ENCODE measurements at regions not wholly inside any gene's neighbourhood (a gene's known extent, or its start where the extent isn't known, plus 50 kb on each side); places are given as distances from the start of the nearest gene placed in this dataset.
"Not testable (repeated sequence)": the region's sequence is repeated elsewhere in the genome, so short reads cannot be mapped to it uniquely, and the experiment has no call there.

DNA sequence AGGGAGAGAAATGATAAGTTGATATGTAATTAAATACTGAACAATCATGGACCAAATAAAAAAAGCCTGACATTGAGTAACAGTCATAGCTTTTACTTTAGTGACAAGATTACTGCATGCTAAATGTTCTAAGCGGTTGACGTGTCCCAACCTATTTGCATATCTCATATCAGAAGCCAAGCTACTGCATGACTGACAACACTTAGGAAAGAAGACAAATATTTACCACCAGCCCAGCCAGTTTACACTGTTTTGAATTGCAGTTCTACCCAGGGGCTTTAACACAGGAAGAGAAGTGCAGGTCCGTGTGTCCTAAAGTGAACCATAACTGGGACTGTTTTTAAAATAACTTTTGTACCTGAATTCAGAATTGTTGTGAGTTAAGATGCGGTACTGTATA, 219.9 kb downstream of the PRDM9 start:
- DNase-seq = no peak

DNA sequence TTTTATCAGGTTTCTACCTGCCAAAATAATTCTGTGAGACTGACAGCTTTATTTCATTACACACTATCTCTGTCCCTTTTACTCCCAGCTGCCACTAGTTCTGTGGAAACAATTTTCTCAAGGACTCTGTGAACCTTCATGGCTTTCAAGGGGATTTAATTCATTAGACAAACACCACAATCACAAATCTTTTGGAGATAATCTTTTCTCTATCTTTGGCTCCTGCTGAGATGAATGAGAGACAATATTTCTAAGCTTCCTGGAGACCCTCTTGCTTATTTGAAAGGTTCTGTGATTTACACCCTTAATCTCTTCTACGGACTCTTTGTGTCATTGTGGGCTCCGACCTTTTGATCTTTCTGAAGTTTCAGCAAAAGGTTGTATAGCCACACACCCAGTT, 222.6 kb downstream of the PRDM9 start:
- no peak for DNase-seq

DNA sequence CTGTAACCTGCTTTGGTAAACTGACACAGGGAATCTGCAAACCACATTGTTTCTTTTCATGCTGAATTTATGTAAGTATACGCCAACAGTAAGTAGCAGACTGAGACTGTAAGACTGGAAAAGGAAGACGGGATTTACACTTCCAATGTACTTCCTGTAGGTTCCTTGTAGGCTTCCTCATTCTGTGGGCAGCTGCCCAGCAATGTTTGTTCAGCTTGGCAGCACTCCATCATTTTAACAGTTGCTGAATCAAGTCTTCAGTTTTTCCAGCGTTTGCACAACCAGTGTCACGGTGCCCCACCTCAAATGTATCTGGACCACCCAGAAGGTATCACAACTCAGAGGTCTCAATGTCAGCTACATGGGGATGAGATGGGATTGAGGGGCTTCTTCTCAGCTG, 232.6 kb downstream of the PRDM9 start:
- DNase-seq = no peak

DNA sequence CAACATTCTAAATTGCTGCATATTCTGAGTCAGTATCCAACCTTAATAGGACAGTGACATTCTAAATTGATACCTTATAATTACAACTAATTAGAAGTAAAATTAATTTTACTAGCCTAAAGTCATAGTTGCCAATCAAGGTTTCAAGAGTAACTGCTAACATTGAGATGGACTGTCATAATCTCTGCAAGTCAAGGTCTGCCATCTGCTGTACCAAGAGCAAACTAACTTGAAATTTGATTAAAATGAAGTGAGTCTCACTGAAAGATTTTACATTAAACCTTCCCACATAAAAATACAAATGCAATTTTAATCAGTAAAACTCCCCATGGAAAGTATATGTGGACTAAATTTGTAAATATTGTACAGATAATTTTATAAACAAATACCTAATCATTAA, 235.3 kb downstream of the PRDM9 start:
- no peak for DNase-seq

DNA sequence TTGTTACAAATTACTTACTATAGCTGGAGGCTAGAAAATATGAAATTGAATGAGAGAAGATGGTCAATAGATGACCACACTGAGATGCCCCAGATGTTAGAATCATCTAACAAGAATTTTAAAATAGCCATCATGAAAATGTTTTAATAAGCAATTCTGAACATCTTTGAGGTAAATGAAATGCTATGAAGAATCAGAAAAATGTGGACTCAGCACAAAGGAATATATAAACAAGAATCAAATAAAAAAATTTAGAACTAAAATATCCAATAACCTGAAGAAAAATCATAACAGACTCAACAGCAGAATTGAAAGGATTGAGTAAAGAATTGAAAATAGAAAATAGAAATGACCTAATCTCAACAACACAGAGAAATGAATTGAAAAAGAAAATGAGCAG, 248.5 kb downstream of the PRDM9 start:
- no peak for DNase-seq

DNA sequence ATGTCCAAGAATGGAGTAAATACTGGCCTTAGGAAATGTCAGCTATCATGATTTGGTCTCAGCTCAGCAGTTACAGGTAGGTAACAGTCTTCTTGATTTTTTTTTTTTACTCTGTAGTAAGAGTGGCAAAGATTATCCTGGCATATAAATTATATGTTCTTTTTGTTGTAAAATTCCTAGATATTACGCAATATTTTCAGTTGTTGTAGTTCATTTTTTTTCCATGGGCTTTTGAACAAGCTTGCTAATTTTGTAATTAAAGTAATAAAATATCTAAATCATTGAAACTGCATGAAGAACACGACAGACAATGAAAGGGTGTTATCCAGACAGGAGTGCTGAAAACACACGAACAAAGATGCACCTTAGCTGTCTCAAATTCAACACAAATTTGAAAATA, 249.4 kb downstream of the PRDM9 start:
- DNase-seq = no peak

DNA sequence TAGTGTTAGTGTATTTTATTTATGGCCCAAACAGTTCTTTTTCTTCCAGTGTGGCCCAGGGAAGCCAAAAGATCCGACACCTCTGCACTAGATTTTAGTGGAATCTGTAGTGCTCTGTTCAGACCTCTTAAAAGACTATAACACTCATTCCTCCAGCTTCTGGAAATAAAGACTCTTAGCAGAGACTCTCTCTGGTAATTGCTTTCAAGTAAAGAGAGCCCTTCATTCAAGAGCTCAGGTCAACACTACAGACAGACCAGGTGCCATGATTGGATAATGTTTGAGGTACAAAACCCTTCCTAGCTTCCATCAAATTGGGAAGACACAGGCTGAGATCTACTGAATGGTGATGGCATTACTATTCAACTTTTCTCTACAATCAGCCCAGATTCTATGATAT, 255.8 kb downstream of the PRDM9 start:
- DNase-seq = no peak

DNA sequence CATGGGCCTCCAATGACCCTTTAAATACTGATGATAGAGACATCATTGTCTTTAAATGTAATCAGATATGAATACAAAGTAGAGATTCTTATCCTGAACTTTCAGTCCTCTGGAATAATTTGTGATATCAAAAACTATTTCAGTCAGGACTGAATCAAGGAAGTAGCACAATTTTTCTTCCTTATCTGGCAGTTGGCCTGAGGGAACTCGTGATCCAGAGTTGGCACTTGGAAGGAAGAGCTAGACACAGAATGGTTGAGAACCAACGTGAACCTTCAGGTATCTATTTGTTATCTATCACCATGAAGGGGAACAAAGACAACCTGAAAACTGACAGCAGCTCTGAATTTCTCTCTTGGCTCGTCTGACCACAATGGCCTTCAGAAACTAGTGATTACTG, 269.3 kb downstream of the PRDM9 start:
- no peak for DNase-seq

DNA sequence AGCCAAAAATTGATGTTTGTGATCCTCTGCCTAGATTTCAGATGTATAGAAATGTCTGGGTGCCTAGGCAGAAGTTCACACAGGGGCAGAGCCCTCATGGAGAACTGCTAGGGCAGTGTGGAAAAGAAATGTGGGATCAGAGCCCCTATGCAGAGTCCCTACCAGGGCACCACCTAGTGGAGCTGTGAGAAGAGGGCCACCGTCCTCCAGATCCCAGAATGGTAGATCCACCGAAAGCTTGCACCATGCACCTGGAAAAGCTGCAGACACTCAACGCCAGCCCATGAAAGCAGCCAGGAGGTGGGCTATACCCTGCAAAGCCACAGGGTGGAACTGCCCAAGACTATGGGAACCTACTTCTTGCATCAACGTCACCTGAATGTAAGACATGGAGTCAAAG, 292.9 kb downstream of the PRDM9 start:
- not testable (repeated sequence) for DNase-seq

DNA sequence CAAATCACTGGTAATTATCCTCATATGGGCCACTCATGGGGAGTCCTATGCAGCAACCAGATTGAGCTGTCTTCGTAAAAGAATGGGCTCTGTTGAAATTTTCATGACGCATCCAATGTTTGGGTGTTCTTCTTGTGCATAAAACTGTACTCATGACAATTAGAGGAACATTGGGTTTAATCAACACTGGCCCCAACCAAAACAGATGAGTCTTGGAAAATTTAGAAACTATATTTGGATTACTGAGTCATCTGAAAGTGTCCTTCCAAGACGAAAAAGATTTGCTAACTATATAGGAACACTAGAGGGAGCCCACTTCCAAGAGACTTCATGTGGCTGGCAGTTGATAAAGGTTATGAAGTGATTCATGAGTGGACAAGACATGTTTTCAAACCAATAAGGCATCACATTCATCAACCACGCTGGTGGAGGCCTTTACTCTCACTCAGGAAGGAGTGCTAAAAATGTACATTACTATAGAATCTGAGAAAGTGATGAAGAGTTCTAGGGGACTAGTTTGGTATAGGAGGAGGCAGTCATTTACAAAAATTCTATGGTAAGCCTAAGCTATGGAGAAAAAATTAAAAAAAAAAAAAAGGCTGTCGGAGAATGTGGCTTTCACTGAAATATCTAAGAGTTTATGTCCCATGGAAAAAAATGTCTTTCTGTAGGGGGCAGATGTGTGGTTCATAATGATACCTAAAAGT, 313.5 kb downstream of the PRDM9 start:
- DNase-seq = no peak

DNA sequence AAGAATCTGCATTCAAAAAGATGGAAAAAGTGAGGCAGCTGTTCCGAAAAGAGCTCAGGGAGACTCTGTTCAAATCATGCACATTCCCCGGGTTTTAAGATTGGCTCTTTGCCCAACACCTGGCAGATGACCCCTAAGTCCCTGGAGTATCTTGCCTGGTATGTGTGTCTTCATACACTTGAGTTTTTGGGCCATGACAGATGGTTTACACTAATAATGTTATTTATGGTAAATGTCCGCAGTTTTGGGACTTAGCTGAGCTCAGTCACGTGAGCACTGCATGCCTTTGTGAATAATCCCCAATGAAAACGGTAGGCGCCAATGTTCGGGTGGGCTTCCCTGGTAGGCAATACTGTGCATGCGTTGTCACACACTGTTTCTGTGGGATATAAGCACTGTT, 316.1 kb downstream of the PRDM9 start:
- no peak for DNase-seq

DNA sequence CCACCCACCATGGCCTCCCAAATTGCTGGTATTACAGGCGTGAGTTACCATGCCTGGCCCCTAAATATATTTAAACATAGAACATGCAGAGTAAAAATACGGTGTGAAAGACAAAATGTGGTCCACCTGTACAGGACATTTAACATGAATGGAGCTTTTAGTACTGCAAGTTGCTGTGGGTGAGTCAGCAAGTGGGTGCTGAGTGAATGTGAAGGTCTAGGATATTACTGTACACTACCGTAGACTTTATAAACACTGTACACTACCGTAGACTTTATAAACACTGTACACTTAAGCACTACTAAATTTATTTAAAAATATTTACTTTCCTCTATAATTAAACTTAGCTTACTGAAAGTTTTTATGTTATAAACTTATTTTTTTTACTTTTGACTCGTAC, 317.8 kb downstream of the PRDM9 start:
- no peak for DNase-seq

DNA sequence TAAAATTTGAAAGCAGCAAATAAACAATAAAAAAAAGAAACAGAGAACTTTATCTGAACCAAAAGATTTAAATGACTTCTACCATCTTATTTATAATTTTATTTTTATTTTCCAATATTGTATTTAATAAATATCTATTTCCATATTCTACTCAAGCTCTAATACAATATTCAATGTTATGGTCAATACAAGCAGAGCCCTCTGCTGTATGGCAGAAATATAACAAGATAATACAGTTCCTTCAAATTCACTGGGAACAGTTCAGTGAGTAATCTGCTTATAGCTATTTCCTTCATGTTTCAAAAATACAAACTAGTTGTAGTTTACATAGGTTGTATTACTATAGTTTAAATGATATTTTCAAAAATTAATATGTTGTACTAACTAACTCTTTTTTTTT, 332.7 kb downstream of the PRDM9 start:
- DNase-seq = no peak

DNA sequence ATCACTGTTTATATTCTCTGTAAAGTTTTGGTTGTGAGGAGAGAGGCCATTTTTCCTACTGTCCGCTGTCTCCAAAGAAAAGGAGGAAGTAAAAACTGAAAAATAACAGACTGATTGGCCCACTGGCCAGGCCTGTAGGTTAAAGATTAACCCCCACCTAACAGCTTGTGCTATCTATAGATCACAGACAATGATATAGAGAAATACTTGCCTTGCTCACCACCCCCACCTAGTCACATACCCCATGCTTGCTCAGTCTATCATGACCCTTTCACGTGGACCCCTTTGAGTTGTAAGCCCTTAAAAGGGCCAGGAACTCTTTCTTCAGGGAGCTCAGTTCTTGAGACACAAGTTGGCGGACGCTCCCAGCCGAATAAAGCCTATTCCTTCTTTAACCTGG, 357.4 kb downstream of the PRDM9 start:
- no peak for DNase-seq

DNA sequence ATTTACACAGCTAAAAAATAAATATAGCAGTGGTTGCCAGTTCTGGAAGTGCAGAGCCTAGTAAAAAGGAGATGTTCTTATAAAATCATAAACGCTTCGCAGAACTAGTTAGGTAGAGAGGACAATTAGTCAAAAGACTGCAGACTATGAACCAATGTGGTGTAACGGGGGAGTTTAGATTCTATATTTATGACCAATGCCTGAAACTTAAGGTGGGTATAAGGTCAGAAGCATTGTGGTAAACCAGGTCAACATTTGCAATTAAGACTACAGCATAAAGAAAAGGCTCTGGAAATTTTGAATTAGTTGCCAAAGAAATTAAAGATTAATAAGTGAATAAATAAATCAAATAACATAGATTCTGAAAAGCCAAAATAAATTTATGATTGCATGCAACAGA, 370.4 kb downstream of the PRDM9 start:
- DNase-seq = no peak

DNA sequence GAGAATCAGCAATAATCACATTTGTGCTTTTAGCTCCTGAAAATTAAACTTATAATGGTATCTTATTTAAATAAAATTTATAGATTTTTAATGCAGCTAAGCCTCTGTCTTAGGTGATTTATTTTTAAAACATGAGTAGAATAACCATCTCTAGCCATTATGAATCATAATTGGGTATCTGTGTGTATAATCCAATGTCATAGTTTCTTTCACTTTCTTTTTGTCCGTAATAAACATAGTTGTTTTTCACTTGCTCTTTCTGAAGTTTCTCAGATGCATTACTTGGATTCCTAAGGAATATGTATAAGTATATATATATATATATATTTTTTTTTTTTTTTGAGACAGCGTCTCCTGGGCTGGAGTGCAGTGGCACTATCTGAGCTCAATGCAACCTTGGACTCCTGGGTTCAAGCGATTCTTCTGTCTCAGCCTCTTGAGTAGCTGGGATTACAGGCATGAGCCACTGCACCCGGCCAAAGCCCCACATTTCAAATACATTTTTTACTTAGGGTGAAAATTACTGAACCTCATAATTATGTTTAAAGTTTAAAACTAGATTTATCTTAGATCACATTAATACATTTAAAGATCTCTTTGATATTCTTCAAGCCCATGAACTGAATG, 377.1 kb downstream of the PRDM9 start:
- no peak for DNase-seq

DNA sequence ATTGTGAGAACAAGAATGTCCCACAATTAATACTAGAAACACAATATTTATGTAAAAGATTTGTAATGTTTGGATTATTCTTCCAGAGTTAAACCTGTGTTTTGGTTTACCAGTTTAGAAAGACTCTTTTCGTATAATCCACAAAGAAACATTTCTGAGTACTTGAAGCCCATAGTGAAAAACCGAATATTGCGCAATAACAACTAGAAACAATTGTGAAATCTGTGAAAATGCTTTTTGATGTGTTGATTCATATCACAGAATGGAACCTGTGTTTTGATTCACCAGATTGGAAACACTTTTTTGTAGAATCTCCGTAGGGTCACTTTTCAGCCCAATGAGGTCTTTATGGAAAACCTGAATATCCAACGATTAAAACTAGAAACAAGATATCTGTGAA, 386.2 kb downstream of the PRDM9 start:
- no peak for DNase-seq

DNA sequence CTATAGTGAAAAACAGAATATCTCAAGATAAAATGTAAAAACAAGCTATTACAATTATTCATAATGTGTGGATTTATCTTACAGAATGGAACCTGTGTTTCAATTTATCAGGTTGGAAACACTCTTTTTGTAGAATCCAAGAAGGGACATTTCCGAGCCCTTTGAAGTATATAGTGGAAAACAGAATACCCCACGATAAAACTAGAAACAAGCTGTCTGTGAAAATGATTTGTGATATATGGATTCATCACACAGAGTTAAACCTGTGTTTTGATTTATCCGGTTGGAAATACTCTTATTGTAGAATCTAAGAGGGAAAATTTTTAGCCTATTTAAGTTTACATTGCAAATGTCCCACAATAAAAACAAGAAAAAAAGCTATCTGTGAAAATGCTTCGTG, 388.2 kb downstream of the PRDM9 start:
- DNase-seq = no peak

DNA sequence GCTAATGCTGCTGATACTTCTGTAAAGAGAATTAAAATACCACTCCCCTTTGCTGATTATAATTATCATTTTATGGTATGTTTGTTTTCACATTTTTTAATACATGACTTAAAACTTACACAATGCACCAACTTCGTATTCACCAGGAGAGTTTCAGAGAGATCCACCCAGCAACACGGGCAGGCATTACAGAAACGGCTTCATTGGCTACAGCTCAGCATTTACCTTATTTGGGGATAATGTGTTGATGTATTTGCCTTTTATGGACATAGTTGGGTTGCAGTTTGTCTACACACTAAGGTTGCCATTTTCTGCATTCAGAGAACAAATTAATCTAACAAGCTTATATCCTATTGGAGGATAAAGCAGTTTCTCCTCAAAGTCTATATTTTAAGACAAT, 423.6 kb downstream of the PRDM9 start:
- no peak for DNase-seq

DNA sequence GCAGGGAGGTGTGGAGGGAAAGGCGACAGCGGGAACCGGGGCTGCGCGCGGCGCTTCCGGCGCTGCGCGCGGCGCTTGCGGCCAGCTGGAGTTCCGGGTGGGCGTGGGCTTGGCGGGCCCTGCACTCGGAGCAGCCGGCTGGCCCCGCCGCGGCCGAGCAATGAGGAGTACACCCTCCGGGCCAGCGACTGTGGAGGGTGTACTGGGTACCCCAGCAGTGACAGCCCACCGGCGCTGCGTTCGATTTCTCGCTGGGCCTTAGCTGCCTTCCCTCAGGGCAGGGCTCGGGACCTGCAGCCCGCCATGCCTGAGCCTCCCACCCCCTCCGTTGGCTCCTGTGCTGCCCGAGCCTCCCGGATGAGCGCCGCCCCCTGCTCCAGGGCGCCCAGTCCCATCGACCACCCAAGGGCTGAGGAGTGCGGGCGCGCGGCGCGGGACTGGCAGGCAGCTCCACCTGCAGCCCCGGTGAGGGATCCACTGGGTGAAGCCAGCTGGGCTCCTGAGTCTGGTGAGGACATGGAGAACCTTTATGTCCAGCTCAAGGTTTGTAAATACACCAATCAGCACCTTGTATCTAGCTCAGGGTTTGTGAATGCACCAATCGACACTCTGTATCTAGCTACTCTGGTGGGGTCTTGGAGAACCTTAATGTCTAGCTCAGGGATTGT, 444.0 kb downstream of the PRDM9 start:
- peak; percentile 1 for DNase-seq

DNA sequence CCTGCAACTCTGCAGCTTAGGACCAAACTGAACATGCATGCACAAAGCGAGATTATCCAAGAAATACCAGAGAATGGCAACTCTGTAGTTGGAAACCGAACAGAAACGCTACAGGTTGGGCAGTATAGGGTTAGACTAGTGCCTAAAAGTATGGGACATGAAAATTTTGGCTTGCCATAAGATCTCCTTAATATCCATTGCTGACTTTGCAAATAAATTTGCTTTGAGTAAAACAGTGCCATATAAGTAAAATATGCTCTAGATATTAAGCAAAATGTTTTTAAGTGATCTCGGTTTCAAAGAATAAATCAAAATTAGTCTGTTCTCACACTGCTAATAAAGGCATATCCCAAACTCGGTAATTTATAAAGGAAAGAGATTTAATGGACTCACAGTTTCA, 456.0 kb downstream of the PRDM9 start:
- no peak for DNase-seq

DNA sequence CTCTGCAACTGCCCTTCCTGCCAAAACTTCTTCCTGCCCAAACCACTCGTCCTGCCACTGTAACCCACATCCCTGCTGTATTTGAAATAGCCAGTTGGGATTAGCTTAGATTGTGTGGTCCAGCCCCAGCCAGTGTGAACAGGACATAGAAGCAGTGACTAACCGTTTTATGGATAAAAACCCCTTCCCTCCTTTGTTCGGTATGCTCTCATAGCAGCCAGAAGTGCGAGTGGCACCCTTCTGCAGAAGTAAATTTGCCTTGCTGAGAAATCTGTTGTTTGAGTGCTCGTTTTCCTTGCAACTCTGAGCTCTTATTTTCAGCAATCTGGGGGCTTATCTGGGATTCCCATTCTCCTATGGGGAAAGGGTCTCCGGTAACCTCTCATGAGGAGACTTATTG, 470.0 kb downstream of the PRDM9 start:
- no peak for DNase-seq

DNA sequence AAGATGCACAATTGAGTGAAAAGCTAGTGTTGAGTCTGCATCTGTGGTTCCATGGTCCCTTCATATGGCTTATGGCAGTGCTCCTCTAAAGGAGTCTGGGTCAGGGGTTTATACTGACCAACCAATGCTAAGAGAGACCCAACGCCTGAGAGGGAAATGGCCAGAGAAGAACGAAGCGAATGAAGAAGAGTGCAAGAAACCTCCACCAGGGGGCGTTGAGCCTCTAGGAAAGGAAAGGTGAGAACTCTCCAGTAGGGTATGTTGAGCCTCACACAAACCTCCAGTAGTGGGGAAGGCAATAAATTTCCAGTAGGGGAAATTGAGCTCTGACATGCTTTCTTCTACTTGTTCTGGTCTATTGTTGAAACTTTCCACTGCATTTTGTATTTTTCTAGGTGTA, 470.6 kb downstream of the PRDM9 start:
- no peak for DNase-seq

DNA sequence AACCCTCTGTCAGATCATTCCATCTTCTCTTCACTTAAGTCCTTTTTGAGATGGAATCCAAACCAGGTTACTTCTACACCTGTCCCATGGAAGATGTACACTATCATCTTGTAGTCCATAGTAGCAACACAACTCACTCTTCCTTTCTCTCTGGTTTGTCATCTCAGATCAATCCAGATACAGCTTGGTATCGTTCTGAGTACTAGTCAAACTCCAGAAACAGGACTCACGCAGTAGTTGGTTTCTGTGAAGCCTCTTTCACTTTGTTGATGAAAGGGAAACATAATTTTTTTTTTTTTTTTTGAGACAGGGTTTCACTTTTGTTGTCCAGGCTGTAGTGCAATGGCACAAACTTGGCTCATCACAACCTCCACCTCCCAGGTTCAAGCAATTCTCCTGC, 484.0 kb downstream of the PRDM9 start:
- no peak for DNase-seq

Data from NCI-H1436 treated with DMSO at 0.1 percent for 48 hours (cell line).